ENCODE measurements at regions not wholly inside any gene's neighbourhood (a gene's known extent, or its start where the extent isn't known, plus 50 kb on each side); places are given as distances from the start of the nearest gene placed in this dataset.

- no peak for TF ChIP-seq POLR2A (IDR thresholded peaks at IDR 0.05; ENCODE audit: low read depth)
- TF ChIP-seq CTCF (IDR thresholded peaks at IDR 0.05), result no peak
These were observed 51.9 kb upstream of the WT1 start for GRCh38 chr11:32487270-32487669.

Measured in esophagus muscularis mucosa (tissue), 3 donors.